ENCODE measurements at regions not wholly inside any gene's neighbourhood (a gene's known extent, or its start where the extent isn't known, plus 50 kb on each side); places are given as distances from the start of the nearest gene placed in this dataset.

- no peak for TF ChIP-seq SMAD3 (CRISPR knock-in tag; IDR thresholded peaks at IDR 0.05; ENCODE audit: borderline replicate concordance)
- no peak for TF ChIP-seq HMGXB4 (CRISPR knock-in tag; IDR thresholded peaks at IDR 0.05)
Measured at GRCh38 chr2:129176375-129176774, 803.1 kb upstream of the RAB6C start.
